Gastroesophageal sphincter (tissue), 4 donors: ENCODE measurements at regions not wholly inside any gene's neighbourhood (a gene's known extent, or its start where the extent isn't known, plus 50 kb on each side); places are given as distances from the start of the nearest gene placed in this dataset.

Experiments used
- ATAC-seq: fragments of 150-250 bp; one replicate; pipeline ENCODE4 v1.9.1; 2016; ENCODE audit warnings: mild to moderate bottlenecking, moderate library complexity
- H3K27ac ChIP-seq, 4 donors: fragments of 200-600 bp; sonication (generic) in 3 of 4; 1 replicate in 3 of 4; 2 replicates in 1 of 4; pipeline ENCODE4 v1.5.1; 2016 to 2019
- H3K27me3 ChIP-seq: fragments of 200-600 bp; sonication (generic); one replicate; pipeline ENCODE4 v1.5.1; 2019
- H3K36me3 ChIP-seq, 2 donors: fragments of 200-600 bp; sonication (generic); one replicate each; pipeline ENCODE4 v1.5.1; 2019; ENCODE audit warnings: control low read depth in 1 of 2
- H3K4me1 ChIP-seq, 3 donors: fragments of 200-600 bp; sonication (generic); 1 replicate in 2 of 3; 2 replicates in 1 of 3; pipeline ENCODE4 v1.5.1; 2016 to 2019; ENCODE audit warnings: control low read depth in 2 of 3
- H3K4me3 ChIP-seq, 2 donors: fragments of 200-600 bp; sonication (generic); one replicate each; pipeline ENCODE4 v1.5.1; 2019; ENCODE audit warnings: mild to moderate bottlenecking in 1 of 2, moderate library complexity in 1 of 2
- H3K9me3 ChIP-seq, 3 donors: fragments of 200-600 bp; sonication (generic); one replicate each; pipeline ENCODE4 v1.5.1; 2017 to 2019; ENCODE audit warnings: control low read depth in 2 of 3
- CTCF ChIP-seq, 4 experiments: fragments of 200-600 bp in 2 of 4; fragments of 450-650 bp in 2 of 4; sonication (generic) in 1 of 4; IDR thresholded peaks; one replicate each; pipeline ENCODE4 v1.5.1; 2017 to 2019; ENCODE audit warnings: antibody characterized with exemption in 4 of 4, mild to moderate bottlenecking in 2 of 4, moderate library complexity in 2 of 4
- EP300 ChIP-seq: sonication (generic); formaldehyde crosslinking; IDR thresholded peaks from one replicate; pipeline ENCODE4 v1.6.1; 2017; ENCODE audit warnings: antibody characterized with exemption, mild to moderate bottlenecking
- POLR2A ChIP-seq, 2 donors: fragments of 450-650 bp; IDR thresholded peaks; one replicate each; pipeline ENCODE4 v1.6.1; 2017; ENCODE audit warnings: antibody characterized with exemption in 2 of 2, mild to moderate bottlenecking in 2 of 2, moderate library complexity in 1 of 2
- POLR2AphosphoS5 ChIP-seq: sonication (generic); formaldehyde crosslinking; IDR thresholded peaks from one replicate; pipeline ENCODE4 v1.6.1; 2017; ENCODE audit warnings: antibody characterized with exemption
- WGBS, 2 donors: methylation state at CpG; one replicate each; pipeline ENCODE4 v1.1.5; 2018; ENCODE audit warnings: low coverage in 1 of 2; 5-methylcytosine and 5-hydroxymethylcytosine counted together

- no peak overlapping the region for H3K27ac ChIP-seq
- H3K36me3 ChIP-seq, result no peaks in the 10 kb centered on the region
- WGBS, 2 donors, result 60 to 80% methylated on average over 2 to 4 of the region's 6 CpGs
- TF ChIP-seq POLR2AphosphoS5 (no peak), CTCF (IDR thresholded peaks at IDR 0.05) (no peak), POLR2A (IDR thresholded peaks at IDR 0.05) (no peak), EP300 (no peak)
- no peak overlapping the region for H3K4me3 ChIP-seq
- no peaks in the 10 kb centered on the region for H3K27me3 ChIP-seq
- no peaks in the 10 kb centered on the region for H3K9me3 ChIP-seq
- H3K4me1 ChIP-seq, result no peaks in the 10 kb centered on the region
- ATAC-seq, result no peak
Observed at GRCh38 chr2:160884056-160884455, 276.2 kb upstream of the TANK start.

GRCh38 chr2:160889439-160890170, 270.6 kb upstream of the TANK start:
- no peak for ATAC-seq
- Histone ChIP-seq H3K27me3 (no peaks in the 10 kb centered on the region), H3K27ac (no peak overlapping the region), H3K36me3 (no peaks in the 10 kb centered on the region), H3K4me1 (no peaks in the 10 kb centered on the region), H3K9me3 (no peaks in the 10 kb centered on the region), H3K4me3 (no peak overlapping the region)
- TF ChIP-seq POLR2A (IDR thresholded peaks at IDR 0.05), result no peak
- no peak for TF ChIP-seq POLR2AphosphoS5
- no peak for TF ChIP-seq EP300
- no peak for TF ChIP-seq CTCF (IDR thresholded peaks at IDR 0.05)
- 51 to 84% methylated on average over 3 to 4 of the region's 4 CpGs for WGBS, 2 donors

- Histone ChIP-seq H3K4me1 (no peaks in the 10 kb centered on the region), H3K9me3 (no peaks in the 10 kb centered on the region), H3K27ac (no peak overlapping the region), H3K27me3 (no peaks in the 10 kb centered on the region), H3K36me3 (no peaks in the 10 kb centered on the region), H3K4me3 (no peak overlapping the region)
- TF ChIP-seq POLR2AphosphoS5 (no peak), EP300 (no peak), POLR2A (IDR thresholded peaks at IDR 0.05) (no peak), CTCF (IDR thresholded peaks at IDR 0.05) (no peak)
- 75 to 89% methylated on average over 3 of the region's 3 CpGs for WGBS, 2 donors
- no peak for ATAC-seq
Observed at GRCh38 chr2:160890667-160891352, 269.4 kb upstream of the TANK start.

GRCh38 chr2:160891353-160891740, 268.9 kb upstream of the TANK start:
- H3K27ac ChIP-seq, result no peak overlapping the region

More at GRCh38 chr2:160891353-160891740, 268.9 kb upstream of the TANK start:
- Histone ChIP-seq H3K9me3 (no peaks in the 10 kb centered on the region), H3K27me3 (no peaks in the 10 kb centered on the region), H3K36me3 (no peaks in the 10 kb centered on the region), H3K4me3 (no peak overlapping the region), H3K4me1 (no peaks in the 10 kb centered on the region)
- TF ChIP-seq EP300 (no peak), POLR2A (IDR thresholded peaks at IDR 0.05) (no peak), CTCF (IDR thresholded peaks at IDR 0.05) (no peak), POLR2AphosphoS5 (no peak)
- 90 to 91% methylated on average over 4 to 6 of the region's 6 CpGs for WGBS, 2 donors
- ATAC-seq, result no peak
